Epithelial cell of proximal tubule (primary cell): ENCODE measurements at regions not wholly inside any gene's neighbourhood (a gene's known extent, or its start where the extent isn't known, plus 50 kb on each side); places are given as distances from the start of the nearest gene placed in this dataset.

Experiments
- DNase-seq: peaks from one replicate; pipeline ENCODE4 v3.0.0-alpha.2; 2011; ENCODE audit warnings: low read depth
- H3K4me3 ChIP-seq: 2 replicates; pipeline ENCODE4 v1.5.1; 2011; ENCODE audit warnings: low read depth, mild to moderate bottlenecking, low read length
- TF ChIP-seq, protein P1 (sequence below): conservative IDR thresholded peaks from 2 replicates; pipeline ENCODE4 v1.5.1; 2012; ENCODE audit warnings: low read depth, mild to moderate bottlenecking, low read length

DNA sequence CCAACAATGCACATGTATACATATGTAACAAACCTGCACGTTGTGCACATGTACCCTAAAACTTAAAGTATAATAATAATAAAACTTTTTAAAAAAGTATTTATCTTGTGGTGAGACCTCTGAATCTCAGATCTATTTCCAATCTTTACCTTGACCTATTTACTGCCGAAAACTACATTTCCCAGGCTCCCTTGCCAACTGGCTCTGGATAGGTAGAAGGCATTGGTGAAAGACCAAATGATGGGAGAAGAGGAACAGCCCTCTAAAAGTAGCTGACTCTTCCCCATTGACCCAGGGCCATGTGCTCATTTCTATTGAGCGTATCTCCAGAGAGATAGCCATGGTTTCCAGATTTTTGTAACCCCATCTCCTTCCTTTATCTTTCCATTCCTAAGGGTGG, 247.4 kb downstream of the GPAM start:
- no peak for DNase-seq
- no peak overlapping the region for H3K4me3 ChIP-seq
- TF ChIP-seq, protein P1, sequence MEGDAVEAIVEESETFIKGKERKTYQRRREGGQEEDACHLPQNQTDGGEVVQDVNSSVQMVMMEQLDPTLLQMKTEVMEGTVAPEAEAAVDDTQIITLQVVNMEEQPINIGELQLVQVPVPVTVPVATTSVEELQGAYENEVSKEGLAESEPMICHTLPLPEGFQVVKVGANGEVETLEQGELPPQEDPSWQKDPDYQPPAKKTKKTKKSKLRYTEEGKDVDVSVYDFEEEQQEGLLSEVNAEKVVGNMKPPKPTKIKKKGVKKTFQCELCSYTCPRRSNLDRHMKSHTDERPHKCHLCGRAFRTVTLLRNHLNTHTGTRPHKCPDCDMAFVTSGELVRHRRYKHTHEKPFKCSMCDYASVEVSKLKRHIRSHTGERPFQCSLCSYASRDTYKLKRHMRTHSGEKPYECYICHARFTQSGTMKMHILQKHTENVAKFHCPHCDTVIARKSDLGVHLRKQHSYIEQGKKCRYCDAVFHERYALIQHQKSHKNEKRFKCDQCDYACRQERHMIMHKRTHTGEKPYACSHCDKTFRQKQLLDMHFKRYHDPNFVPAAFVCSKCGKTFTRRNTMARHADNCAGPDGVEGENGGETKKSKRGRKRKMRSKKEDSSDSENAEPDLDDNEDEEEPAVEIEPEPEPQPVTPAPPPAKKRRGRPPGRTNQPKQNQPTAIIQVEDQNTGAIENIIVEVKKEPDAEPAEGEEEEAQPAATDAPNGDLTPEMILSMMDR = no peak

DNA sequence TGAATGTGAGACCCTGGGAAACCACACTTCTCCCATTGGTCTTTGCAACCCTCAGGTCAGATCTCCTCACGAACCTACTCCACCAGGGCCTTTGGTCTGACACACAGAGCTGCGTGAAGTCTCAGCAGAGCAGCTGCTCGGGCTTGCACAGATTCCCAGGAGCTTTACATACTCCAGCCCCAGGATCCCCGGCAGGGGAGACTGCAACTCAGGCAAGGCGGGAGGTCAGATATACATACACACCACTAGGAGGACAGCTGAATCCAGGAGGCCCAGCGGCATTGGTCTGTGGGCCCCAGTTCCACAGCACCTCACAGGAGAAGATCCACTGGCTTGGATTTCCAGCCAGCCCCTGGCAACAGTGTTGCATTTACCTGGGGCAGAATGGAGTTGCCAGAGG, 239.2 kb downstream of the GPAM start:
- no peak for DNase-seq
- H3K4me3 ChIP-seq = no peak overlapping the region
- TF ChIP-seq, protein P1 = no peak

DNA sequence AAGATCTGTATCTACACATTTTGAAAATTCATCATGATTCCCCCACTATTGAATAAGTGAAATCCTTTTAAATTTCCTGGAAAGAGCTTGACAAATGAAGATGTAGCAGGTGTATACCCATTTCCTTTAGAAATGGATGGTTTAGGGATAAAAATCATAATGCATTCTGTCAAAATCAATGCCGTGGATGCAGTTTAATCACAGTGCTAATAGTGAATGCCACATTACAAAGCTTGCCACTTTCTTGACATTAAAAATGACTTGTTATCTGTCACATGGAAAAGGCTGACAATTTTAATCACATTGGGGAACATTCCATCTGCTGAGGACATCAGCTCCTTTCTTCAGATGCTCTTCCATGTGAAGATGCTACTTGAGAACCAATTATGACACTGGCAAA, 229.6 kb downstream of the GPAM start:
- DNase-seq = no peak
- TF ChIP-seq, protein P1 = no peak
- H3K4me3 ChIP-seq = no peak overlapping the region

DNA sequence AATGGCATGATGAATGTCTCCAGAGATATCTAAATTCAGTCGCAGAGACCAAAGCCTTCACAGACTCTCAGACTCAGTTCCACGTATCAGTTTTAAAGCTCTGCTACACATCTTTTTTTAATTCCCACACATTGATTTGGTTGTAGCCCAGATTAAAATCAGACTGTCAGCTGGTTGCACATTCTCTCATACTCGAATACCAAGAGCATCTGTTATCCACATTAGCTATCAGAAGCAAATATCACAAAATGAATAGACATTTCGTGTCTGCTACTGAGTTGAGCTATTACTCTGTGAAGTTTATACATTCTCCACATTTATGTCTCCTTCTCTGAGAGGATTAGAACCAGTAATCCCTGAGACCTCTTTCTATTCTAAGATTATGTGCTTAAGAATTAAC, 229.2 kb downstream of the GPAM start:
- no peak overlapping the region for H3K4me3 ChIP-seq
- TF ChIP-seq, protein P1 = no peak
- no peak for DNase-seq

DNA sequence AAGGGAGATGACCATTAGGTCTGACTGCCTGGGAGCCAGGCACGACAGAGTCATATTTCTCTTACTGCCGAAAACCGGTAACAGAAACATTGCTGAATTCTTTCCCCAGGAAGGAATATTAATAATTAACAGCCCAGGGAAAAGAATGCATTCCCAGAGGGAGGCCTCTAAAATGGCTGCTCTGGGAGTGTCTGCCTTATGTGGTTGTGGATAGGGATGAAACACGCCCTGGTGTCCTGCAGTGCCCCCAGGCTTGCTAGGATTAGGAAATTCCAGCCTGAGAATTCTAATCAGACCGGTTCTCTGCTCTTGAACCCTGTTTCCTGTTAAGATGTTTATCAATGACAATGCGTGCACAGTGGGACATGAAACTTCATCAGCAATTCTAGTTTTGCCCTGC, 226.7 kb downstream of the GPAM start:
- H3K4me3 ChIP-seq = no peak overlapping the region
- TF ChIP-seq, protein P1 = no peak
- DNase-seq = no peak

DNA sequence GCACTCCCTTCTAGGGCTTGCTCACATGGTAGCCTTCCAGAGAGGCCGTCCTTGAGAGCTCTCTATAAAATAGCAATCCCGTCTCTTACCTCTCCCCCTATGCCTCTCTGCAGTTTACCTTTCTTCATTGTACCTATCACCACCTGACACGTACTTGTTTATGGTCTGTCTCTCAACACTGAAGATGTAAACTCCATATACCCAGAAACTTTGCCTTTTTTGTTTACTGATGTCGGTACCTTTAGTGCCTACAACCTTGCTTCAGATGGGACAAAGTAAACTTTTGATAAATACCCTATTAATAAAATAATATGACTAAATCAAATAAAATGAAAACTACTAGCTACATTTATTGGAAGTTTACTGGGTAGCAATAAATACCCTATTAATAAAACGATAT, 220.6 kb downstream of the GPAM start:
- TF ChIP-seq, protein P1 = no peak
- no peak overlapping the region for H3K4me3 ChIP-seq
- DNase-seq = no peak

DNA sequence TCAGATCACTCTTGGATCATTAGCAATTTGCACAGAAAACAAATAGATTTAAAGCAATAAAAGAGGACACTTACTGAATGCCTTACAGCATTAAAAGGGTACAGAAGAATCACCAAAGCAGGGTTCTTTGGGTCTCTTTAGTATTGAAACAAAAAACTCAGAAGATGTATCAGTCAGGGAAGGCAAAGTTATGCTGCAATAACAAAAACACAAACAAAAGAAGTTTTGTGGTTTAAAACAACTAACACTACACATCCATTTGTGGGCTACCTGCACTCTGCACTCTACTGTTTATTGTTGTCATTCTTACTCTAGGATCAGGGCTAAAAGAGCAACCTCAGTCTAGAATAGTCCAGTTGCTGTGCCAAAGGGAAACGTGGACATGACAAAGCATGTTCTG, 216.4 kb downstream of the GPAM start:
- no peak for DNase-seq
- no peak overlapping the region for H3K4me3 ChIP-seq
- TF ChIP-seq, protein P1 = no peak
